Central memory CD4-positive, alpha-beta T cell (primary cell): ENCODE measurements at regions not wholly inside any gene's neighbourhood (a gene's known extent, or its start where the extent isn't known, plus 50 kb on each side); places are given as distances from the start of the nearest gene placed in this dataset.

ENCODE experiments used
- DNase-seq: peaks from one replicate; pipeline ENCODE4 v3.0.0; 2022

DNA sequence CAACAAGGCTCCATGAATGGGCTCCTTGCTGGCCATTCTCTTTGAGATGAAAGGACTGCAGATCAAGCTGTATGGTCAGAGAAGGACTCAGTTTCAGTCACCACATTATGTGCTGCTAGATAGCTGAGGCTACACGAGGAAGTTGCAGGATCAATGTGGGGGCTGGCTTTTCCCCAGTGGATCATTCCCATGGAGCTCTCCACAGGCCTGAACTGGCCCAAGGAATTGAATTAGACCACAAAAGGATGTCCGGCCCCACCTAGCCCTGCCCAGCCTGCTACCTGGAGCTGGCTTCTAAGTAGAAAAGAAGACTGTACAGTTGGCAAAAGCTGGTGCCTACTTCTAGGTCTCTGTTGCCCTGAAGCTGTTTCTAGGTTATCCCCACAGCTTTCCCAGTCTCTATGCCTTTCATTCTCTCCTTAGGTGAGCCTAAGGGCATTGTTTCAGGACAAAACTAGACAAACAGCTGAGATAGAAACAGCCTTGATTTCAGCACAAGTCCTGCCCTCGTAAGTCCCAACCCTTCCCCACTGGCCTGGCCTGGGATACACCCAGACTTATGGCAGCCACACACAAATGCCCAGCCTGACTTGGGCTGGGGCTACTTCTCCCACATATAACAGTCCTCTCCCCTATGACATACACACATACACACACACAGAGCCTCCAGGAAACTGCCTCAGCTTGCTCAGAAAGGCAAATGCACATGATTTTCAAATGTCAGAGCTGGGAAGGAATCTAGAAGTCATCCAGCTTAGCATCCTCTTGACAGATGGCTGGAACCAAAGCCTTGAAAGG, 129.1 kb upstream of the NCAM1 start:
- DNase-seq = no peak

DNA sequence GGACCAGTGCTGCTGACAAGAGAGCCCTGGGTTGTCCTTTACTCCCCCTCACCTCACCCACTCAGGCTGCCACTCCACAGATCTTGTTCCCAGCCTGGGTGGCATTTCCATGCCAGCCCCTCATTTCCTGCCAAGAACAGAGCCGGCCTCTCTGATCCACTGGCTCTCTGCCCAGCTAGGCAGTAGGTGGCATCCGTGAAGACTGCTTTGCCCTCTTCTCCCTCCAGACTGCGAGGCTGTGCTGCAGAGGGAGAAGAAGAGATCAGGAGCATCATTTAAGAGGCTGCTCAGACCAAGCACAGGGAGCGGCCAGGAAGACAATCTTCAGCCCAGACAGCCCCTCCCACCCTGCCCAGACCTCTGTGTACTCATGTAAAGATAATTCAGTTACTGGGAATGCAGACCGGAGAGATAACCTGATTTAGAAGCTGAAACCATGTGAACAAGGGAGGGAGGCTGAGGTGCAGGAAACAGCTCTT, 126.9 kb upstream of the NCAM1 start:
- DNase-seq = no peak

DNA sequence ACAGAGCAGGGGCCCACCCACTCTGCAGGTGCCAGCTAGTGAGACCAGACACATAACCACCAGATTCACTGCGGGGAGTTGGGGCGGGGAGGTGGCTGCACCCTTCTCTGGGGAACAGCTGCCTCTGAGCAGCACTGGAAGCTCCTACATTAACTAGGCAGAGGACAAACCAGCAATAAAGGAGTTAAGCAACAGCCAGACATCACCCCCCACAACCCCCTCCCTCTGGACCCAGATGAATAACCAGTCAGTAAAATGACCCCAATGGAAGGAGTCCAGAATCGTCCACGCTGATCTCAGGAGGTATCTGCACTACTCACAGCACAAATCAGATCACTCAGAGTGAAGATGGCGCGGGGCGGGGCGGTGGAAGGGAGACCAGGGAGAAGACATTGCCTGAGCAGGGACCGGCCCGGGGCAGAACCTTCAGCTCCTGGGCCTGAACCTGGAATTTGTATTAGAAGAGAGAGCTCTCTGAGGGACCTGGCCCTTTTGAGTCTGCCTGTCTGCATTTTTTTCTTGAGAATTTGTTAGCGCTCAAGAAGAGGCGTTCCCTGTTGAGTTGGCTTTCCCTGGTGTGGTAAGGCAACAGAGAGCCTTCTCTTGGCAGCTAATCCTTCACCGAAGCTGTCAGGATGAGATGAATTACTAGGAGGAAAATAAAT, 125.5 kb upstream of the NCAM1 start:
- DNase-seq = no peak

DNA sequence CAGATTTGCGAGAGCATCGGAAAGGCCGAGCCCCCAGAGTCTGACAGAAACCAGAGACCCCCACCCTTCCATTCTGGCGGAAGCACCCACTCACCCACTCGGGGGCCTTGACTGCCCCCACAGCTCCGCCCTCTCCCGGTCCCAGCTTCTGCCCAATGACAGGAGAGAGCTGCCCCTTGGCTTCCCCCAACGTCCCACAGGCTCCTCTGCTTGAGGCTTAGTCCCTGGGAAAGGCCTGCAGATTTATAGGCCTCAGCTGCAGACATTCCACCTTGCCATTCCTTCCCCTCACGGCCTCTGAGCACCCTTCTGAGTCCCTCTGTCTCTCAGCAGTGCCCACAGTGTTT, 125.0 kb upstream of the NCAM1 start:
- no peak for DNase-seq

DNA sequence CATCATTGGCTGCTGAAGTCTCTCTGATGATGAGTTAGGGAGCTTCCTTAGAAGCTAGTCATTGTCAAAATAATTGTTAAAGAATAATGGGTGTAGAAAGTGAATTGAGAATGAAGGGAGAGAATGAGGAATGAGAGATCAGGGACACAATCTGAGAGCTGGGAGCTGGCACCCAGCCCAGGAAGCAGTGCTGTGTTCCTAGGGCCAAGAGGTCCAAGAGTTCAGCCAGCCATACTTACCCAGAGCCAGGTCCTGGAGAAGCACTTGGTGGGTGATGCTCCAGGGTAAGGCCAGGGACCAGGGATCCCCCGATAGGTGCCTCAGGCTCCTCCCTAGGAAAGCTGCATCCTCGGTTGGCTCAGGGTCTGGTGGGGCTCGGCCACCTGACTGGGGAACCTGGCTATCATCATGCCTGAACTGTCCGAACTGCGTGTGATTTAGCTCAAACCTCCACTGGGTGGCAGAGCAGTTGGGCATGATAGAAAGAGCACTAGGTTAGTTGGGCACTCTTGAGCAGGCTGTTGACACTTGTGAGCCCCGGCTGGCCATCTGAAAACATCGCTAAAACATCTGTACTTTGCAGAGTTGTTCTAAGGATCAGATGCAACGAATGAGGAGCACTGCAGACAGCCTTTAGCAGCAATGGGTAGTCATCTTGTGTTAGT, 123.9 kb upstream of the NCAM1 start:
- DNase-seq = no peak

DNA sequence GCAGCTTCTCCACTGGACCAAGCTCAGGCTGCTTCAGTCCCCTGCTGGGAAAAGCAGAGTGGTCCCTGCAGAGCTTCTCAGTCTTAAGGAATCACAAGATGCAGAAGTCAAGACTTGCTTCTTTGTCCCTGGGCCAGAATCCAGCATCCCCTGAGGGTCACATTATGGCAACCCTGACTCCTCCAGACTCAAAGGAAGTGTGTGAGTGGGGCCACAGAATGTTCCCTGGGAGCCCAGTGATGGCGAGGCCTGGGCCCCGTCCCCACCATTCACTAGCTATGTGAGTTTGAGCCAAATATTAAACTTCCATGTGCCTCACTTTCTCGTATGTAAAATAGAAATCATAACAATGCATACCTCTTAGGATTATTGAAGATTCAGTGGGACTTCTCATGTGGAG, 122.2 kb upstream of the NCAM1 start:
- no peak for DNase-seq

DNA sequence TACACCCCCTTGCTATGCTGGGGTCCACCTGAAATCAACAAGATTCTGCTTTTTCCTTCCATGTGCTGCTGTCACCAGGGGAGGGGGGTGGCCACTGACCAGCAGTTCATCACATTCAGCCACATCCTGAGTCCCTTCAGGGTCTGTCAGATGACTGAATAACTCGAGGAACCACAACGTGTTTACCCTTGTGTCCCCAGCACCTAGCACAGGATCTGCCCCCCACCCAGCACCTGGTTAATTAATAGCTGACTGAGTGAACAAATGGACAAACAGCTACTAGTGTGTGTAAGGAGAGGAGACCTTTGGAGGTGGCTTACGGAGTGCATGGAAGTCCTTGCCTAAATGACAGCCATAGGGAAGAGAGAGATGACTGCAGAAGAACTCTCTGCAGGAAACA, 119.5 kb upstream of the NCAM1 start:
- DNase-seq = no peak

DNA sequence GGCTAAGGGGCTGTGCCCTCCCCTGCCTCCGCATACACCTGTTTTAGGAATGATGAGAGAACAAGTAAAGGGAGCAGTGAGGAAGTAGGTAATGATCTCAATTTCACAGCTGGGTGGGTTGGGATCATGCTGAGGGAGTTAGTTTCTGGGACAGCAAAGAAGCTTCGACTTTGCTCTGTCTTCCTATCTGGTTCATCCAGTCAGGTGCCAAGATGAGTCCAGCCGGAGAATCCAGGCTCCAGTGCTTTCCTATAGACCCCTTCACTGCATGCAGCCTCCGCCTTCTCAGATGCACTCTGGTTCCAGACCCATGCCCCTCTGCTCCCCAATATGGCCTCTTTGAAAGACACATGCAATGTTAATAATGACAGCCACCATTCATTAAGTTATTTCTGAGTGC, 119.1 kb upstream of the NCAM1 start:
- no peak for DNase-seq

DNA sequence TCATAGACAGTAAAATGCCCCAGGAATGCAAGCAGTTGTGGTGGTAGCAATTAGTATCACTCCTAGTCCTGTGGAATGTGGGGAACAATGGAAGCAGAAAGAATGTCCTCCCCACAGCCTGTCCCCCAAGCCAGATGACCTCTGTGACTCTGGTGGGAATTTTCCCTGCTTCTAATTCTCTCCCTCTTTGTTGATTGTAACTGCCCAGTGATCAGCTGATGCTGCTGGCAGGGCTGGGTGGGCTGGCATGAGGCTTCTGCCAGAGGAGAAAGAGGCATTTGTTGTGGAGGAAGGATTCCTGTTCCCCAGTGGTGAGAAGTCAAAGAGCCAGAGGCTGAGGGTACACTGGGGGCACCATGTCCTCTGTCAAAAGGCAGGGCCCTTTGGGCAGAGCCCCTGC, 116.7 kb upstream of the NCAM1 start:
- DNase-seq = no peak

DNA sequence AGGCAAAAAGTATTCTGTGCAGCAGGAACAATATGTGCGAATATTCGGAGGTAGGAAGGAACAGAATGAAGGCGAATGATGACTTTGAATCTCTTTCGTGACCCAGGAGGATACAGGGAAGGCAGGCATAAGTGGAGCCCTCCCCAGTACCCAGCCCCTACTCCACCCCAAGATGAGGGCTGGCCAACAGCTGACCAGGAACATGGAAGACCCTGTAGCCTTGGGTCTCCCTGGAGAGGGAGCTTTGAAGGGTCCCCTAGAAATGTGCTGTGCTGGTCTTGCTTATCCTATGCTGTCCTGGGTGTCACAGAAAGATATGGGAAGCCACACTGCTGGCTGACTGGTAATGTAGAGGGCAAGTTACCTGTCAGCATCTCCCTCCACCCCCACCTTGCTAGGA, 113.7 kb upstream of the NCAM1 start:
- DNase-seq = no peak

DNA sequence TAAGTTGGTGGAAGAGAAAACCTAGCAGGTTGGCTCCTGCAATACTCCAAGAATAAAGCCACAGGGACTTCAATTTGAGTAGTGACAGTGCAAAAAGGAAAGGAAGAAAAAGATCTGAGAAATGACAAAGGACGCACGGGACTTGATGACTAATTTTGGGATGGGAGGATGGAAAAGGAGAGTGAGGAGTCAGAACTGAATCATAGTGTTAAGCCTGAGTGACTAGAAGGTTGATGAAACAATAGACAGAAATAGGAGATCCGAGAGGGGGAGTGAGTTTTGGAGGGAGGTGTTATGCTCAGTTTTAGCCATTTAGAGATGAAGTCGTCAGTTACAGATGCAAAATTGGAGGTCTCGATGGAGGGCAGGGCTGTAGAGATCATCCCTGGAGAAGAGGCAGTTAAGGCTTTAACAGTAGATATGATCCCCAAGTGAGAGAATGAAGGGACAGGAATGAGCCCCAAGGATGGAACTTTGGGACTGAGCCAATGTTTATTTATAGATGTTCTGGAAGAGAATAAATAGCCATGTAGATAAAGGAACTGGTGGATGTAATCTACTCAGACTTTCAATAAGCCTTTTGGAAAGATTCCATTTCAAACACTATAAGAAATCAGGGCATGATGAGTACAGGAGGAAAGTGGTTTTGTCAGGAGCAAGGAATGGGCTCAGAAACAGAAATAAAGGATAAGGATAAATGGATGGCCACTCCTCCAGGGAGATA, 108.9 kb upstream of the NCAM1 start:
- no peak for DNase-seq

DNA sequence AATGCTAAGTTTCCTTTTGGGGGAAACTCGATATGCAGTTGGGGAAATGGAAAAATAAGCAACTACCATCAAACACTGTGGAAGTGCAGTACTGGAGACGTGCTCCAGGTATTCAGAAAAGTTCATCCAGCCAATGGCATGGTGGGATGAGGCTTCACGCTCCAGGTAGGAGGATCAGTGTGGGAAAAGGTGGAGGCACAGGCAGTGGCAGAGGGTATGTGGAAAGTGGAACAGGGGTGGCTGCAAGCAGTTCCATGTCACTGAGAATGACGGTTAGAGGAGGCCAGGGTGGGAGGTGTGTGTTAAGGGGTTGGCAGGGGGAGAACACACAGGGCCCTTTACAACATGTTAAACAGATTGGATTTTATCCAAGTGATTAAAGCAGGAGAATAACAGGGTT, 105.1 kb upstream of the NCAM1 start:
- DNase-seq = no peak

DNA sequence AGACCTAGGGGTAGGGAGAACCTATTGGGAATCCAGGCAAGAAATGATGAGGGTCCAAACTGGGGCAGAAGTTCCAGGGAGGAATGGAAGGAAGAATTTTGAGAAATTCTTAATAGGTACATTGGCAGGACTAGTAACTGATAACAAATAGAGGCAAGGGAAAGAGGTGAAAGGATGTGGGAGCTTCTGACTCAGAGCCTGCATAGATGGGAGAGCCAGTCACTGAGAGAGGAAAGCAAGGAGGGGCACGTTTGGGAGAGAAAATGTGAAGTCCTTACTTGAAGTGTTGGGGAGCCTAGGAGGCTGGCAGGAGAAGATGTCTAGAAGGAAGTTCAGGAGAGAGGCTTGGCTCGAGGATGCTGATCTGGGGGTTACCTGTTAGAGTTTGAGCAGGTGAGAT, 104.6 kb upstream of the NCAM1 start:
- no peak for DNase-seq

DNA sequence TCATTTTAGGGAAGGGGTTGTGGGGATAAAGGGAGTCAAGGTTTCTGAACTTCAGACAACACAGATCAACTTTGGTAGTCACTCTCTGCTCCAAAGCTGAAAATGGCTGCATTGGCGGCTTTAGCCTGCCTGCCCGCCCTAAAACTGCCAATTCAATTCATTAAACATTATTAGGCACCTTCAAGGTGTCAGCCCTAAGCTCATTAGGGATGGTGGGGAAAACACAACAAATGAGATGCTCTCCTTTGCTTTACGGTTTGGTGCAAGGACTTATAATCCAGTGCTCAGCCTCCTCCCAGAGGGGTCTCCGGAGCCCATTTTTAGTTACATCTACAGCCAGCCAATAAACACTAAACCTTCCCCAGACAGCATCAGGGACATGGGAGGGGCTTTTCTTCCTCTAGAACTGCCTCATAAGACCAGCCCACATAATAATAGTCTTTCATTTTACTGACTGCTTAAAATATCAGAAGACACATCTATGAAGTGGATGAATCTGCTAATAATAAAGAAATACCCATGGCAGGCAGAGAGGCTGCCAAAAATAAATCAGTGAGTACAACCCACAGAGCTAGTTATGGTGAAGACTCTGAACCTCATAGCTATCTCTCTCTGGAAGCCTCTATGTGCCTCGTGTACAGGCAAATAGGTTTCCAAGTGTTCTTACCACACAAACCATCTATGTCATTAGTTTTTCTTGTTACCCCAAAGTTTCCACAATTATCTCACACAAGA, 102.8 kb upstream of the NCAM1 start:
- DNase-seq = no peak

DNA sequence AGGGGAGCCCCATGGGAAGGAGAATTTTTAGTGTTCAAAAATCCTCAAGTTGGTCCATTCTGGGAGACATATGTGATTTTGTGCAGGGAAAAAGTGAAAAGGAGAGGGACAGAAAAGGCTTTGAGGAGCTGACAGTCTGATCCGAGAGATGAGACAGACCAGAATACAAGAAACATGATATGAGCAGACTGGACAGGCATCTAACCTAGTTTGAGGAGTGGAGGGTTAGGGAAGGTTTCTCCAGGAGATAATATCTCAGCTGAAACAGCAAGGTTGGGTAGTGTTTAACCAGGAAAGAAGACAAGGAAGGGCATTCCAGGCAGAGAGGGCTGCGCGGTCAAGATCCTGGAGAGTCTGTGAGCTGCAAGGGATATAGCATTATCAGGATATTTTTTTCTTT, 101.4 kb upstream of the NCAM1 start:
- DNase-seq = no peak

DNA sequence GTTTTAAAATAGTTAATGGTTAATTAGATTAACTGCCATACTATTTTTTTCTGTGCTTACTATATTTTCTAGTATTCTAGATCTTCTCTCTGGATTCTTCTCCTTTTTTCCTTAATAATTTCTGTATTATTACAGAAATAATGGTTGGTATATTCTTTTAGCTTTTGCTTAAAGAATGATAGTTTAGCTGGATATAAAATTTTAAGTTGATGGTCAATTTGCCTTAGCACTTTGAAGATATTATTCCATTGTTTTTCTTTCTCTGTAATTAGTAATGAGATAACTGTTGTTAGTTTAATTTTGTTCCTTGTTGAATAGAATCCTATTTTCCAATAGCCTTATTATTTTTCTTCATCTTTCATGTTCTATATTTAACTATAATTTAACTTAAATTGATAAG, 99.9 kb upstream of the NCAM1 start:
- no peak for DNase-seq

DNA sequence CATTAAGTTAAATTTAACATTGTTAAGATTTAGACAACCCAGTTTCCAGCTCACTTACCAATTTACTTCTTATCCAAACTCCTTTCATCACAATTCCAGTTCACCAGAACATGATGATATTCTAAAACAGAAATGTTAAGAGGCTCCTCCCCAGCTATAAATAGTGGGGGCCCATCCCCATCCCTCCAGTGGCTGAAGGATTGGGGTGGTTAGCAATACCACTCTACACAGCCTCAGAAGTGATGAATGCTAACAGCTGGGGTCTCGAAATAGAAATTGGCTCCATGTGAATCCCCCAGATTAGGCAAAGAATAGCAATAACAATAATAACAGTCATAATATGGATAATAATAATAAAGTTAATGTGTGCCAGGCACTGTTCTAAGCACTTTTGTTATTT, 97.9 kb upstream of the NCAM1 start:
- no peak for DNase-seq

DNA sequence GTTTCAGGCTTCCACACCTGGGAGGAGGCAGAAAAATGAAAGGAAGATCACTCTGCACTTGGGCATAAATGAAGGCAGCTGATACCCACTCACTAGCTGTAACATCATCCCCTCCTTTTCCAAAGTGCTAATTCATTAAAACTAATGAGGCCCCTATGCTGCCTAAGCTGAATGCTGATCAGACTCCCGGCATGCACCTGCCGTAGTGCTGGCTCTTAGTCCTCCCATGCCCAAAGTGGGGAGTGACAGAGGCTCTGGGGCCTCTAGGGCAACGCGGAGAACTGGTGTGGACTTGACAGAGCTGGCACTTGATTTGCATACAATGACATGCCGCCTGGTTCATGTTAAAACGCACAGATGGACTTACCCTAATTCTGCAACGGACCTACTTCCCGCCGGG, 96.5 kb upstream of the NCAM1 start:
- no peak for DNase-seq

DNA sequence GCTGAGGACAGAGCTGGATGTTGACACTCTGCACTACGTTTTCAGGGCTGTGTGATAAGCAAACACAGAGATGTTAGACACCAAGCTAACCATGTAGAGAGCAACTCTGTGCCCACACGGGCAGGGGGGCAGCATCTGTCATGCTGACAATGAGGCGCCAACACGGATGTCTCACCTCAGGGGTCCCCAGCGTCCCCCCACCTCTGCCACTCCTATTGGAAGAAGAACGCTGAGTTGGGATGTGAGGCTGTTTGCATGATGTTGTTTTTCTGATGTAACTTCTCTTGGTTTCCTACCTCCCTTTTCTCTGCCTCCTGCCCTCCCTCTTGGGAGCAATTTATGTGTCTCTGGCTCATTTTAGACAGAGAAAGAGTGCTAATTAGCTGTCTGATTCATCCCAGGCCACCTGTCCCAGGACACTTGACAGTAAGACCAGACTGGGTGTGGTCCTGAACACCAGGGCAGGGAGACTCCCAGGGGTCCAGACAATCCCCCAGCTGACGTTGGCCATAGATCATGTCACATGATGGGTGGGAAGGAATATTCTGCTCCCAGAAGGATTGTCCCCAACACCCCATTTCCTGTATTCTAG, 89.2 kb upstream of the NCAM1 start:
- DNase-seq = no peak

DNA sequence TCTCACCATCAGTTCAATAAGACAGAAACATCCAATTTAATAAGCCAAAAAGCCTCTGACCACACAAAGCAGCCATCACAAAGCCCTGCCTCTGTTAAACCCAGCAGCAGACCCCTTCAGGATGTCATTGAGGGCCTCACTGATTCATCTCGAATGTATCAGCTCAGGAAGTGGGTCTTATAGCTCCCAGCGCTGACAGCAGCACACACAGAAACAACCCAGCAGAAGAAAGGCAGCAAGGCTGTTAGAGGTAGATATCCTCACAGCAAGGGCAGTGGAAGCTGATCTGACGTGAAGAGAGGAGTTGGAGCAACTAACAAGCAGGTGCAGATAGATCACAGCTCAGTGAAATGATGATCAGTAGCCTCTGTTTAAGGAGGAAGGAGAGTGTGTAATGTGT, 86.2 kb upstream of the NCAM1 start:
- no peak for DNase-seq

DNA sequence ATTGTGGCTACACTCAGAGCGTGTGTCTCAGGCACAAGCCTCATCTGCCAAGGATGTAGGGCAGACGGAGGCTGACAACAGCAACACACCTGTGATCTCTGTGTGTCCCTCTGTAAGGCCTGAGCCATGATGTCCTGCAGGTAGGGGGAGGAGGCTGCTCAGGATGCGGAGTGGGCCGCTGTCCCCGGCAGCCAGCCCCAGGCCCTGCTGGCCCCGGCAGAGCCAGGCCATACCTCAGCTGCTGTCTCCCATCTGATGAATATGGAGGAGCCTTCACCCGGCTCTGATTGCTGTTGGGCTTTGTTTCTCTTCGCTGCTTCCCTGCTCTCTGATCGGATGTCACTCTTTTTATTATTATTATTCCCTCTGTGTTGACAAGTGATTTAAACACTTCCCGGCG, 83.6 kb upstream of the NCAM1 start:
- DNase-seq = no peak

DNA sequence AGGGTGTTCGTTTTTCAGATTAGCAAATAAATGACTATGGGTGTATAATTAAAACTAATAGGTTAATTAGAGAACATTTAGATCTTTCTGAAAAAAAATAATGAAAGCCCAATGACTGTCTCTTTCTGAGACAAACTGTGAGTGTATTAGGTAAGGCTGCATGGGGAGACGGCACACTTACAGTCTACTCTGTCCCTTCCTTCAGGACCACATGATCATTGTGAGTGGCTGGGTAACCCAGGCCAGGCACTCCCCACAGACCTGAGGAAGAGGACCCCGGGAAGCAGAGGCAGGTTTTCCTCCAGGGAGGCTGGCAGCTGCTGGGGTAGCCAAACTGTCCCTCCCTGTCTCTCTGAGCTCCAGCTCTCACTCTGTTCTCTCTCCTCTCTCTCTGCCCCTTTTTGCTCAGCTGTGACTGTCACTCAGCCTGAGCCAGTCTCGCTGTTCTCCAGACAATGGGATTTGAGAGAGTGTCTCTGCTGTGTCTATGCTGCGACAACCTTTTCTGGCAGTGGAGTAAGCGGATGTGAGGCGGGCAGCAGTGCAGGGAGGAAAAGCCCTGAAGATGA, 83.1 kb upstream of the NCAM1 start:
- DNase-seq = no peak
